Suprapubic skin (tissue), 4 donors: ENCODE measurements at regions not wholly inside any gene's neighbourhood (a gene's known extent, or its start where the extent isn't known, plus 50 kb on each side); places are given as distances from the start of the nearest gene placed in this dataset.

Experiments used
- DNase-seq, 2 donors: peaks; one replicate each; pipeline ENCODE4 v3.0.0-alpha.2; 2019; ENCODE audit warnings: low spot score in 2 of 2
- H3K27ac ChIP-seq: fragments of 200-600 bp; sonication (generic); one replicate; pipeline ENCODE4 v1.5.1; 2019
- H3K27me3 ChIP-seq: fragments of 200-600 bp; sonication (generic); one replicate; pipeline ENCODE4 v1.5.1; 2019
- H3K36me3 ChIP-seq: fragments of 200-600 bp; sonication (generic); one replicate; pipeline ENCODE4 v1.5.1; 2019
- H3K4me1 ChIP-seq: fragments of 200-600 bp; sonication (generic); one replicate; pipeline ENCODE4 v1.5.1; 2019
- H3K4me3 ChIP-seq: fragments of 200-600 bp; sonication (generic); one replicate; pipeline ENCODE4 v1.5.1; 2019; ENCODE audit warnings: mild to moderate bottlenecking
- H3K9me3 ChIP-seq: fragments of 200-600 bp; sonication (generic); one replicate; pipeline ENCODE4 v1.5.1; 2019
- CTCF ChIP-seq, 2 donors: fragments of 200-600 bp in 1 of 2; fragments of 450-650 bp in 1 of 2; sonication (generic) in 1 of 2; IDR thresholded peaks; one replicate each; pipeline ENCODE4 v1.5.1; 2016 to 2019; ENCODE audit warnings: antibody characterized with exemption in 2 of 2, mild to moderate bottlenecking in 1 of 2, moderate library complexity in 1 of 2
- EP300 ChIP-seq: sonication (generic); formaldehyde crosslinking; IDR thresholded peaks from one replicate; pipeline ENCODE4 v1.6.1; 2017; ENCODE audit warnings: antibody characterized with exemption
- POLR2A ChIP-seq, 2 donors: fragments of 450-650 bp; IDR thresholded peaks; one replicate each; pipeline ENCODE4 v1.6.1; 2017; ENCODE audit warnings: antibody characterized with exemption in 2 of 2, mild to moderate bottlenecking in 2 of 2, moderate library complexity in 2 of 2
- POLR2AphosphoS5 ChIP-seq, 3 donors: sonication (generic); formaldehyde crosslinking; IDR thresholded peaks; one replicate each; pipeline ENCODE4 v1.6.1; 2017; ENCODE audit warnings: antibody characterized with exemption in 3 of 3
- WGBS: methylation state at CpG from one replicate; pipeline ENCODE4 v1.1.5; 2018; 5-methylcytosine and 5-hydroxymethylcytosine counted together

GRCh38 chr4:81854406-81854805 lies 382.7 kb upstream of the RASGEF1B start:
- no peak overlapping the region for H3K4me3 ChIP-seq
- TF ChIP-seq POLR2A (IDR thresholded peaks at IDR 0.05), result no peak
- TF ChIP-seq POLR2AphosphoS5 (IDR thresholded peaks at IDR 0.05), result no peak
- TF ChIP-seq CTCF (IDR thresholded peaks at IDR 0.05), result no peak
- no peak for TF ChIP-seq EP300
- no peaks in the 10 kb centered on the region for H3K36me3 ChIP-seq
- H3K27me3 ChIP-seq, result no peaks in the 10 kb centered on the region
- DNase-seq, result no peak
- no peak overlapping the region for H3K27ac ChIP-seq
- 92% methylated on average over 1 of the region's 1 CpG for WGBS
- peaks cover 12% of the 10 kb centered on the region for H3K9me3 ChIP-seq
- H3K4me1 ChIP-seq, result no peaks in the 10 kb centered on the region

DNA sequence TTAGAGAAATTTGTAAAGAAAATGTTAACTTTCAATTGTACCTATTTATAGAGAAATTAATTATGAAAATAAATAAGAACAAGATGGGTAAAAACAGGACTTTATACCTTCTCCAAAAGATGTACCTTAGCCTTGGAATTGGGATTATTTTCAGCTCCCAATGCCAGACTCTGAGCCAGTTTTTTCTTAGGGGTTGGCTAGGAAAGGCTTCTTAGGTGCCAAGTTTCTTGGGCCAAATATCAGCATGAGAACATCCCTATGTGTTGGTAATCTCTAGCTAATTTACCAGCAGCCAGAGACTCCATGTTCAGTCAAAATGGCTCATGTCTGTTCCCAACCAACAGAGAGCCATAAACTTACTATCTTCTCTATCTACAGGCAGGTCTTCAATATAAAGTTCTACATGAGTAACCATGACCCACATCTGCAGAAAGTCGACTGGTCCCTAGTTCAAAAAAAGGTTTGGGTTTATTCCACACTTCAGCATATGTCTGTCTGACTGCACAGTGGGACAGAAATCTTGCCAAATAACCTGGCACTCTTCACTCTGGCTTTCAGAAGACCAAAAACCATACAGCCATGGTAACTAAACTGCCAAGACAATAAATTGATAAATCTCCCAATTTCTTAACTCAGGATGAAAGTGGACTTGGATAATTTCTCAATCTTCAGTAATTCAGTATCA lies 380.5 kb upstream of the RASGEF1B start:
- WGBS, result 64% methylated on average over 1 of the region's 1 CpG
- no peak for TF ChIP-seq EP300
- no peak for TF ChIP-seq POLR2AphosphoS5 (IDR thresholded peaks at IDR 0.05)
- no peak for TF ChIP-seq CTCF (IDR thresholded peaks at IDR 0.05)
- no peak for TF ChIP-seq POLR2A (IDR thresholded peaks at IDR 0.05)
- no peaks in the 10 kb centered on the region for H3K27me3 ChIP-seq
- DNase-seq, result no peak
- peaks cover 12% of the 10 kb centered on the region for H3K9me3 ChIP-seq
- H3K4me1 ChIP-seq, result no peaks in the 10 kb centered on the region
- H3K36me3 ChIP-seq, result no peaks in the 10 kb centered on the region
- H3K27ac ChIP-seq, result no peak overlapping the region
- no peak overlapping the region for H3K4me3 ChIP-seq

GRCh38 chr4:81850701-81851100 lies 379.0 kb upstream of the RASGEF1B start:
- no peak for DNase-seq
- Histone ChIP-seq H3K9me3 (peaks cover 12% of the 10 kb centered on the region), H3K36me3 (no peaks in the 10 kb centered on the region), H3K4me3 (no peak overlapping the region), H3K4me1 (no peaks in the 10 kb centered on the region), H3K27me3 (no peaks in the 10 kb centered on the region), H3K27ac (no peak overlapping the region)
- no peak for TF ChIP-seq EP300
- no peak for TF ChIP-seq CTCF (IDR thresholded peaks at IDR 0.05)
- TF ChIP-seq POLR2A (IDR thresholded peaks at IDR 0.05), result no peak
- TF ChIP-seq POLR2AphosphoS5 (IDR thresholded peaks at IDR 0.05), result no peak
- 31% methylated on average over 1 of the region's 1 CpG for WGBS

DNA sequence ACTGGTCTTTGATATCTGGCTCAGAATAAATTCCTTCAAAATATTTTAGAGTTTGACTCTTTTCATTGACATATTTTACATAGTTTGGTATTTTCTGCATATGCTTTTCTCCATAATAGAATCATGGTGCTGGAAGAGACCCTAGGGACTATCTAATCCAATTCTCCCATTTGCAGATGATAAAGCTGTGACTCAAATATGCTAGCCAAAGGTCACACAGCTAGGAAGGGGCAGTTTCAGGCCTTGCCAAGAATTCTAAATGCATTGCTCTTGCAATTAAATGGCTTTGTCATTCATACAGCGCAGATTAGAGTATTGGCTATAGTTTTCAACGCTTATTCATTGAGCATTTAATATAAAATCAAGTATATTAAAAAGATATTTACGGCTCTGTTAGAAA lies 374.1 kb upstream of the RASGEF1B start:
- Histone ChIP-seq H3K27me3 (no peaks in the 10 kb centered on the region), H3K9me3 (no peaks in the 10 kb centered on the region), H3K27ac (no peak overlapping the region), H3K4me1 (no peaks in the 10 kb centered on the region), H3K4me3 (no peak overlapping the region), H3K36me3 (no peaks in the 10 kb centered on the region)
- no peak for DNase-seq
- 78% methylated on average over 3 of the region's 3 CpGs for WGBS
- TF ChIP-seq CTCF (IDR thresholded peaks at IDR 0.05), result no peak
- no peak for TF ChIP-seq POLR2AphosphoS5 (IDR thresholded peaks at IDR 0.05)

GRCh38 chr4:81845273-81845672 lies 373.6 kb upstream of the RASGEF1B start:
- H3K36me3 ChIP-seq, result no peaks in the 10 kb centered on the region
- 90% methylated on average over 2 of the region's 2 CpGs for WGBS
- H3K4me3 ChIP-seq, result no peak overlapping the region
- no peaks in the 10 kb centered on the region for H3K27me3 ChIP-seq
- no peaks in the 10 kb centered on the region for H3K4me1 ChIP-seq
- H3K27ac ChIP-seq, result no peak overlapping the region
- H3K9me3 ChIP-seq, result no peaks in the 10 kb centered on the region
- TF ChIP-seq CTCF (IDR thresholded peaks at IDR 0.05) (no peak), POLR2A (IDR thresholded peaks at IDR 0.05) (no peak), EP300 (no peak), POLR2AphosphoS5 (IDR thresholded peaks at IDR 0.05) (no peak)
- no peak for DNase-seq
